GM19351 (cell line): ENCODE measurements at regions not wholly inside any gene's neighbourhood (a gene's known extent, or its start where the extent isn't known, plus 50 kb on each side); places are given as distances from the start of the nearest gene placed in this dataset.

Experiments used
- ATAC-seq: cut with Tn5 transposase; IDR thresholded peaks from one replicate; pipeline ENCODE4 v1.9.1; 2021; ENCODE audit warnings: mild to moderate bottlenecking, moderate library complexity; ENCODE audit not compliant: unreplicated experiment

DNA sequence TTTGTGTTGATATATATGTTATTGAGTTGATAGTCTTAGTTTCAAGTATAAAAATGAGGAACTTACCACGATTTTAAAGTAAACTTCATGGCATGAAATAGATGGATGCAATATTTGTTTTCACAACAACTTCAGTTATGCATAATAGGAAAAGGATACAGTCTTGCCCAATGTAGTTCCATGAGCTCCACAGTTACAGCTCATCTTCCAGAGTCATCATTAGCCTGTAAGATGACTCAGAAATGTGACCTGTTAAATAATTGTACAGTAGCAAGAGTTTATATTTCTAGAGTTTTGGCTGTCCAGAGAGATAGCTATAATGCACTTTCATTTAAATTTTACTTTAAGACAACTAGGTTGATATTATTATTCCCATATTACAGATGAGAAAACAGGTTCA lies 80.9 kb upstream of the ARHGAP28 start:
- ATAC-seq = no peak

DNA sequence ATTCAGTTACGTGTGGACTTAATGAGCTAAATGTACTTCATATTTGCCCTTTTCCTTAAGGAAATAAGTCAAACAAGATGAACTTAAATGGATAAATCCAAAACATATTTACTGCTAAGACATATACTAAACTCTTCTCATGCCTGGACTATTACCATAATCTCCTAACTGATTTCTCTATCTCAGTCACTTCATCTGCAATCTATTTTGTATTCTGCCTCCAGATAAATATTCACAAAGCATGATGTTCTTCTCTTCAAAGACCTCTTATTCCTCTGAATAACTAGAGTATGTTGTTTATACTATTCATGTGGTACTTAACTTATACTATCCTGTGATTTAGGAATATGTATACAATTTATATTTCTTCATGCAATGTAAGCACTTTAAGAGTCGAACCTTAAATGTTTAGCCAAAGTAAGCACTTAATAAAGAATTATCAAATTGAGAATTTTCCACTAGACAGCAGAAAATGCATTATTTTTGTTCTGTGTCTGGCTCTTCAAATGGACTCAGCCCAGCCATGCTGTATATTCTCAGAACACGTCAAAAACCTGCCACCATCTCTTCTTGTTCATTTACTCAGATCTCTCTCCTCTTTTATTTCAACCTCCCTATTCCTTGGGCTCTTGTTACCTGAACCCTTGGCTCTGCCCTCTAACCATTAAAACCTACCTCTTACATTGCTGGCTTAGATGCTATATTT lies 79.9 kb upstream of the ARHGAP28 start:
- ATAC-seq = no peak

DNA sequence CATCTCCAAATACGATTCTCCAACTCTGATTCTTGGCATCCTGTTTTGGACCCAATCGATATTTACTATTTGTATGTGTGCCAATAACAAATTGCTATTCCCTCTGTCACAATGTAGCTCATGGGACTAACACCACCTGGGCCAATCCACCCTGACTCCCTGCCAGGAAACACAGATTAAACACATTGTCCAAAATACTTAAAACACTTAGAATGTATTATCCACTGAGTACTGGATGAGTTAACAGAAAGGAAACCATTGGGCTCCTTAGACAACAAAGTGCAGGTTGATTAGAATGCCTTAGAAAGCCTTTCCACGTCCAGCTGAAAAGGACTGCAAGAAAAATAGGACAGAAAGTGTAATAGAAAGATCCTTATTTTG lies 79.4 kb upstream of the ARHGAP28 start:
- ATAC-seq = no peak

DNA sequence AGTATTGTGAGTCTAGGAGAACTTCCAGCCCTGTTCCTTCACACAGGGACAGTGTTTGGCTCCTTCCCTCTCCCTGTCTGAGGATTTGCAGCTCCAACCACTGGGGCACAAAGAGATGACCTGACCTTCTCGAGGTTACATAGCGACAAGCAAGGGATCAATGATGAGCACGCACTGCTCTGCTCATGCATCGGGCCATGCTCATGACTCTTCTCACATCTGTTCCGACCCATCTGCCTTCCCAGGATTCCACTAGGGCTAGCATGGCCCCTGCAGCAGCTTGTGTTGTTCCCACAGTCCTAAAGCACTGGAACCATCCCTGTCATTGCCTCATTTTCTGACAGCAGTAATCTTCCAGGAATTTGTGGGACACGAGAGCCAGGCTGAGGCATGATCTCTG lies 78.8 kb upstream of the ARHGAP28 start:
- ATAC-seq = no peak

DNA sequence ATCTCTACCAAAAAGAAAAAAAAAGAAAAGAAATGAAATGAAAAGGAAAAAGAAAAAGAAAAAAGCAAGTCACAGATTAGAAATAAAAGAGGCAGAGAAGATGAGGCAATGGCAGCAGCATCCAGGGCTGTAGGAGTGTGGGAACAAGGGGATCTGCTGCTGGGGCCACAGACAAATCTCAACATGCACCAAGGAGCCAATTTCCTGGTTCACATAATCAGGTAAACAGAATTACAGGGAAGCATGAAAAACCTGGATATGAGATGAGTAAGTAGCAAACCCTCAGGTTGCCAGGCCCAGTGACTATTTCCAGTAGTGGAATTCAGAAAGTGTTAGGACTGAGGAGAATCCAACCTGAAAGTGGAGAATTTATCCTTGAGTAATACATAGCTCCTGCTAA lies 77.4 kb upstream of the ARHGAP28 start:
- ATAC-seq = no peak

DNA sequence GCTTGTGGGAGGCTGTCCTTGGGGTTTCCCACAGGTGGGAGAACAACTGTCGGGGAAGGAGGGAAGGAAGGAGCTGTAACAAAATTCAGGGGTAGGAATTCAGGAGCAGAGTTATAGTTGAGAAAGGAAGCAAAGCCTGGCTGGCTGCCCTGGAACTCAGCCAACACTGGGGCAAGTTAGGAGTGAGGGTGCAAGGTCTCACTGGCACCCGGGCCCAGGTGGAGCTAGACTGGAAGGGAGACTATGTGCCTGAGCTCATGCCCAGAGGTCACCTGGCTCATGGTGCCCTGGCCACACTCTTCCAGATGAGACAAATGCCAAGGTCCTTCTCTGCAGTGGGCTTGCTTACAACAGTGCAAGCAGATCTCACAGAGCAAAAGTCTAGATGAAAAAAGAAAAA lies 75.6 kb upstream of the ARHGAP28 start:
- ATAC-seq = no peak

DNA sequence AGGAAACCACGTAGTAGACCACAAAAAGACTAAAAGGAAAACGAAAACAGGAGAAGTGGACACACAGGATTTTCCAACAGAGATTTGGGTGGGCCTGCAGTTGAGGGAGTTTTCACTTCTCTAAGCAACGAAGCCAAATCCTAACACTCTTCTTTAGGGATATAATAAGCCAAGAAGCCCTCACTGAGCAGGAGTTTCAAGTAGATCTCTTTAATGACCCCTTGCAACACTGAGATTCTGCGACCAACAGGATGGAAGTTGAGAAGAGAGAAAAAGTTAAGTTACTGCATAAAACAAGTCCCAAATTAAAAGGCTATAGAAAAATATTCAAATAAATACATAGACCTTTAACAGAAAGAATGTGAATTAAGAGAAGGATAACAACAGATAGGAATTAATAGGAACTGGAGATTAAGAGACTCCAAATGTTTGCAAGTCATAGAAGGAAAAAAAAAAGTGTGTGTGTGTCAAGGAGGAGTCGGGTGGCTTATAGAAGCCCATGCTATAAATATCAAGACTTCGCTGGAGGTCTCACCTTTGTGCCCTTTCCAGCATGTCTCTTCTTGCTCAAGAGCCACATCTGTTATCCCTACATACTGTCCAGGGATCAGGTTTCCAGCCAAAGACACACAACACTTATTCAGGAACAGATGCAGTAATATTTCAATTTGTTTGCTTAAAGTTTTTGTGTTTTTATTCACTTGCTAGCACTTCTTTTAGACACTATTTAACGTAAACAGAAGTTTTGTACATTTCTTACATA lies 69.4 kb upstream of the ARHGAP28 start:
- ATAC-seq = no peak

GRCh38 chr18:6661692-6662415 lies 67.7 kb upstream of the ARHGAP28 start:
- no peak for ATAC-seq

DNA sequence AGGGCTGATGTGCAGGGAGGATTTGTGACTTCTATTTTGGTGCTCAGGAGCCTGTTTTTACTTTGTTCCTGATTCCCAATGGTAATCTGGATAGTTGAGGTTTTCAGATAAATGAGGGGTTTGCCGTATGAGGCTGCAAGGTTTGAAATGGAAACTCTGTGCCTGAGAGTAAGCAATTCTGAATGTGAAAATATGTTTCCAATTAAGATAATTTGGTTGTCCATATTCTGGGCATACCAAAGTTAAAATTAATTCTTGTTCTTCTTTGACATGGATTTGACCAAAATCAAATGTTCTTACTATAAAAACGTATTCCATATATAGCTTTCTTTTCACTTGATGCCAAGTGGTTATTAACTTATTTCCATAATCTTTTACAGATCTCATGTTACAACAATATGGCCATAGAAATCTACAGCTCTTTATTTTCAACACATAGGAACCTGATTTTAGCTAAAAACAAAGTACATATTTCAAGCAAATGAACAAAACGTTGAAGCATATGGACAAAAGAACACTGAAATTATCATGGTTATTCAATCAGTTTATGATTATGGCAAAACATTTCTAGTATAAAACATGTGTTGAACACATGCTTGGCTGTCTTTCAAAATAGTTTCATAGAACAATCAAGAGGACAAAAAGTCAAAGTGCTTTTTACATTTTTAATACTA lies 63.4 kb upstream of the ARHGAP28 start:
- ATAC-seq = no peak

DNA sequence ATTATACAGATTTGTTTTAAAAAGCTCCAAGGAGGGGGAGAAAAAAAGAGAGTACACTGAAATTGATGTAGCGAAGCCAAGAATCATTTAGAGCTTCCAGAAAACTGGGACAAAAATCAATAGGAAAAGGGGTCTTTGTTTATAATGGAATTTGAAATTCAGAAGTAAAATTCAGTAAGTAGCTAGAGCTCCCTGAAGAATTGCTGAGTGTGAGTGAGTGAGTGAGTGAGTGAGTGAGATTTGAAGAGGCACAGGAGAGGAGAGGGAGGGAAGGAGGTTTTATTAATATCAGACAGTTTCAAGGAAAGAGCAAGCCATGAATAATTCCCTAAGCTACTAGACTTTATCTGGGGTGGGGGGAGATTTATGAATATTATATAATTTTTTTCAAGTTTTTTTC lies 60.7 kb upstream of the ARHGAP28 start:
- ATAC-seq = no peak

DNA sequence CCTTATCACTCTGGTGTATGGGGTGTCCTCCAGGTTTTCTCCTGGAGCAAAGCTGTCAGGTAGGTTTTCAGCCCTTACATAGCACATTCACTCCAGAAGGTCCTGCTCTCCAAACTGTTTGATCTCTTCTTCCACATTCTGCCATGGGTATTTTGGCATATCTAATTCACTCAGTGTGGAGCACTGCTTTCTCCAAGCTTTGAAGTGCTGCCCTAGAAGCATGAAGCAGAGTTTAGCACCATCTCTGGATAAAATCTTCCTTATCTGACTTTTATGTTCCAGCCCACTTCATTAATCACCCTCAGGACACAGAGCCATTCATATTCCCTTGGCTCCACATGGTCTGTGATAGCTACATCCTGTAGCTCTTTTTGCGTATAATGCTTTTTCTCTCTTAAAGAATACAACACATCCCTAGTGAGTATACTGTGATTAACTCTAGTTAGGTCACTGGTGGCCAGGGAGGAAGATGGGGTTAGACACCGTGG lies 56.7 kb upstream of the ARHGAP28 start:
- no peak for ATAC-seq

- no peak for ATAC-seq
These were observed 52.4 kb upstream of the ARHGAP28 start for GRCh38 chr18:6677086-6677485.

DNA sequence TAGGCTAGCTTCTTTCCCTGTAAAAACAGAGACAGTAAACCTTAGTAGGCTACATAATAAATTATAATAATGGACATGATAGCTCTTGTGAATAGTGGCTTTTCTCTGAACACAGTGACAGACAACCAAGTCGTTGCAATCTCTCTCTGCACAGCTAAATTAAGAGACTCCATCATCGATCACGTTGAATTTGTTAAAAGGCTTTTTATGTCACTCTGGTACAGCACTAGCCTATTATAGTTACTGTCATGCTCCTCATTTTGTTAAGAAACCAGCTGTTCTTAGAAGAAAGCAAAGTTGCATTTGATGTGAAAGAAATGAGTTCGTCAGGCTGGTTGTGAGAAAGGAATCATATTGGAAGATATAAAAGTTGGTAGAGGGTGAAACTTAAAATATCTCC lies 50.3 kb upstream of the ARHGAP28 start:
- ATAC-seq = no peak
